ENCODE measurements at regions not wholly inside any gene's neighbourhood (a gene's known extent, or its start where the extent isn't known, plus 50 kb on each side); places are given as distances from the start of the nearest gene placed in this dataset.
"Not testable (repeated sequence)": the region's sequence is repeated elsewhere in the genome, so short reads cannot be mapped to it uniquely, and the experiment has no call there.

DNA sequence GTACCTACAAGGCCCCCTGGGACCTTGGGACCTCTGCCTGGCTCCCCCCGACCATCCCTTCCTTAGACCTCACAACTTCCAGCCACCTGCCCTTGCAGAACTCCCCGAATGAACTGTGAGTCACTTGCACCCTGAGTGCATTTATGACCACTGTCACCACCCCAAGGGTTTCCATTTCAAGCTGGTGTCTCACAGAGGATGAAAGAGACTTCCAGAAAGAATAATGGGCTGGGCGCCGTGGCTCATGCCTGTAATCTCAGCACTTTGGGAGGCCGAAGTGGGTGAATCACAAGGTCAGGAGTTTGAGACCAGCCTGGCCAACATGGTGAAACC is 124.5 kb upstream of the CIBAR2 start:
- H3K27ac Mint-ChIP-seq: no peak overlapping the region
- CTCF ChIA-PET: interaction anchor here (0.7 to 1.3 kb wide), 3 partner anchors 8 to 17 kb away, joined by 3 read pairs; no protein-coding TSS in a partner anchor
- peaks cover 10% of the 10 kb centered on the region for H3K4me1 Mint-ChIP-seq (ENCODE audit: low read depth)
- H3K4me3 Mint-ChIP-seq: no peak overlapping the region
- no peaks in the 10 kb centered on the region for H3K36me3 Mint-ChIP-seq (ENCODE audit: low read depth)
- H3K9me3 Mint-ChIP-seq (ENCODE audit: insufficient read depth): no peaks in the 10 kb centered on the region
- H3K27me3 Mint-ChIP-seq (ENCODE audit: low read depth): peaks cover 18% of the 10 kb centered on the region
- POLR2A ChIA-PET: no interaction called here
- ATAC-seq (no peak), DNase-seq (no peak)

DNA sequence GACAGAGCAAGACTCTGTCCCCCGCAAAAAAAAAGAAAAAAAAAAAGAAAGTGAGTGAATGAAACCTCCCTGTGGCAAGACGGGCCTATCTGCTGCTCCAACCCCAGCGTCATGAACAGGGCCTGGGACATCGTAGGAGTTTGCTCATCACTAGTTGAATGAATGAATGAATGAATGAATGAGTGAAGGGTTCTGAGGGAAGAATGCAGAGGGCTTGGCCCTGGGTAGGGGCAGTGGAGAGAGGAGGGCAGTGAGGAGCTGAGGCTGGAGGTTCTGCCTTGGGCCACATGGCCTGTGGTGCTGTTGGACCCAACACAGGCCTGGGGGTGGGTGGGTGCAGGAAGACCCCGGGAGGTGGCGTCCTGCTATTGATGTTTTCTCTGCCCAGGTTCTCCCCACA is 125.5 kb upstream of the CIBAR2 start:
- peaks cover 18% of the 10 kb centered on the region for H3K27me3 Mint-ChIP-seq (ENCODE audit: low read depth)
- DNase-seq (no peak), ATAC-seq (no peak)
- H3K9me3 Mint-ChIP-seq (ENCODE audit: insufficient read depth): no peaks in the 10 kb centered on the region
- H3K4me3 Mint-ChIP-seq: no peak overlapping the region
- H3K36me3 Mint-ChIP-seq (ENCODE audit: low read depth): no peaks in the 10 kb centered on the region
- peaks cover 10% of the 10 kb centered on the region for H3K4me1 Mint-ChIP-seq (ENCODE audit: low read depth)
- CTCF ChIA-PET: interaction anchor here (0.7 kb wide), 1 partner anchor 15 kb away, joined by 3 read pairs; no protein-coding TSS in a partner anchor
- POLR2A ChIA-PET: no interaction called here
- no peak overlapping the region for H3K27ac Mint-ChIP-seq

DNA sequence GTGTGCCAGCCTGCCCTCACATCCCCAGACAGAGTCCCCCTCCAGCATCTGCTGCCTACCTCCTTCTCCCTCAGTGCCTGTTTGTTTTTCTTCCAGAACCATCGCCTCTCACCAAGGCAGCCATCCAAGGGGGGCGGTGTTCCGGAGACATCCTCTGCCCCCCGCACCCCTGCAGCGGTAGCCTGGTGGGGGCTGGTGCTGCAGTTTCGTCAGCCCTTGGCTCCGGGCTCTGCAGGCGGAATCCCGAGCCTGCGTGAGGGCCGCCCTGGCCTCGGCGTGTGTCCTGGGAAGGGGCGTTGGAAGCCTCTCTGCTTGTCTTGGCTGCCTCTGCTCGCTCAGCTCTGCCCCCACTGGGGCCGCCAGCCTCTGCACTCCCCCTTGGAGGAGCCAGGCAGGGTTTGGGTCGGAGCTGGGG is 126.0 kb upstream of the CIBAR2 start:
- H3K4me3 Mint-ChIP-seq: no peak overlapping the region
- peaks cover 18% of the 10 kb centered on the region for H3K27me3 Mint-ChIP-seq (ENCODE audit: low read depth)
- CTCF ChIA-PET: interaction anchor here (0.7 kb wide), 2 partner anchors 14 to 318 kb away, joined by 3 read pairs; no protein-coding TSS in a partner anchor
- ATAC-seq (no peak), DNase-seq (no peak)
- POLR2A ChIA-PET: no interaction called here
- H3K27ac Mint-ChIP-seq: no peak overlapping the region
- no peaks in the 10 kb centered on the region for H3K36me3 Mint-ChIP-seq (ENCODE audit: low read depth)
- H3K9me3 Mint-ChIP-seq (ENCODE audit: insufficient read depth): no peaks in the 10 kb centered on the region
- H3K4me1 Mint-ChIP-seq (ENCODE audit: low read depth): peaks cover 10% of the 10 kb centered on the region

DNA sequence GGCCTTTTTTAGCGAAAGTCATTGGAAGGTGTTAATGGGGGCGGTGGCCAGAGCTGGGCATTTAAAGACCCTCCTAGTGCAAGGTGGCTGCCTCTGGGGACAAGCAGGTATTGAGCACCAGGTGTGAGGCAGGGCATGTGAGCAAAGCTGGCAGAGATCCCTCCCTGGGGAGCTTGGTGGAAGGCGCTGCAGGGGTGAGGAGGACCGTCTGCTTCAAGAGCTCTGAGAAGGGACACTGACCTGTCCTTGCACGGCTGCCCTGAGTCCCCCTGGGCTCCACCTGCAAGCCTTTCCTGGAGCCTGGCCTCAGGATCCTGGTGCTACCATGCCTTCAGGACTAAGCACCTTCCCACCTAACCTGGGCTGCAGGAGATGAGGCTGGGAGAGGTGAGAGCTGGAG is 127.0 kb upstream of the CIBAR2 start:
- Mint-ChIP-seq H3K27me3 (ENCODE audit: low read depth) (peaks cover 14% of the 10 kb centered on the region), H3K27ac (no peak overlapping the region), H3K4me1 (ENCODE audit: low read depth) (peaks cover 10% of the 10 kb centered on the region), H3K4me3 (no peak overlapping the region), H3K36me3 (ENCODE audit: low read depth) (no peaks in the 10 kb centered on the region), H3K9me3 (ENCODE audit: insufficient read depth) (no peaks in the 10 kb centered on the region)
- DNase-seq (no peak), ATAC-seq (no peak)
- ChIA-PET CTCF (interaction anchor here (1.0 kb wide), 1 partner anchor 45 kb away, joined by 3 read pairs; no protein-coding TSS in a partner anchor), POLR2A (no interaction called here)

DNA sequence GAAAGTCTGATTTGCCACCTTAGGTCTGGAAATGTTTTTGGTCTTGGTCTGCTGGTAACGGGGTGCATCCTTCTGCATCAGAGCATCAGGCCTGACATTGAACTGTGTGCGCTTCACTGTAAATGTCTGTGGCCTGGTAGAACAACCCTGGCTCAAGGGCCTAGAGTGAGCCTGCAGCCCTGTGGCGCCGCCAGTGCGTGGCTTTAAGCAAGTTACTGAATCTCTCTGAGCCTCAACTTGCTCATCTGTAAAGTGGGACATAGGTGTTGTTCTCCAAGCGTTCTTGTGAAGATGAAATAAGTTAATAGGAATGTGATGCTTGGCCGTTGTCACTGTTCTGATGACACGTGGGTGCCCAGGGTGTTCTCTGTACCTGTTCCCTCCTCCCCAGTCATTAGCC is 127.6 kb upstream of the CIBAR2 start:
- no peaks in the 10 kb centered on the region for H3K36me3 Mint-ChIP-seq (ENCODE audit: low read depth)
- ATAC-seq (no peak), DNase-seq (no peak)
- POLR2A ChIA-PET: no interaction called here
- peaks cover 11% of the 10 kb centered on the region for H3K27me3 Mint-ChIP-seq (ENCODE audit: low read depth)
- CTCF ChIA-PET: interaction anchor here (1.0 kb wide), 1 partner anchor 44 kb away, joined by 3 read pairs; no protein-coding TSS in a partner anchor
- no peak overlapping the region for H3K27ac Mint-ChIP-seq
- H3K9me3 Mint-ChIP-seq (ENCODE audit: insufficient read depth): no peaks in the 10 kb centered on the region
- no peak overlapping the region for H3K4me3 Mint-ChIP-seq
- H3K4me1 Mint-ChIP-seq (ENCODE audit: low read depth): peaks cover 10% of the 10 kb centered on the region

DNA sequence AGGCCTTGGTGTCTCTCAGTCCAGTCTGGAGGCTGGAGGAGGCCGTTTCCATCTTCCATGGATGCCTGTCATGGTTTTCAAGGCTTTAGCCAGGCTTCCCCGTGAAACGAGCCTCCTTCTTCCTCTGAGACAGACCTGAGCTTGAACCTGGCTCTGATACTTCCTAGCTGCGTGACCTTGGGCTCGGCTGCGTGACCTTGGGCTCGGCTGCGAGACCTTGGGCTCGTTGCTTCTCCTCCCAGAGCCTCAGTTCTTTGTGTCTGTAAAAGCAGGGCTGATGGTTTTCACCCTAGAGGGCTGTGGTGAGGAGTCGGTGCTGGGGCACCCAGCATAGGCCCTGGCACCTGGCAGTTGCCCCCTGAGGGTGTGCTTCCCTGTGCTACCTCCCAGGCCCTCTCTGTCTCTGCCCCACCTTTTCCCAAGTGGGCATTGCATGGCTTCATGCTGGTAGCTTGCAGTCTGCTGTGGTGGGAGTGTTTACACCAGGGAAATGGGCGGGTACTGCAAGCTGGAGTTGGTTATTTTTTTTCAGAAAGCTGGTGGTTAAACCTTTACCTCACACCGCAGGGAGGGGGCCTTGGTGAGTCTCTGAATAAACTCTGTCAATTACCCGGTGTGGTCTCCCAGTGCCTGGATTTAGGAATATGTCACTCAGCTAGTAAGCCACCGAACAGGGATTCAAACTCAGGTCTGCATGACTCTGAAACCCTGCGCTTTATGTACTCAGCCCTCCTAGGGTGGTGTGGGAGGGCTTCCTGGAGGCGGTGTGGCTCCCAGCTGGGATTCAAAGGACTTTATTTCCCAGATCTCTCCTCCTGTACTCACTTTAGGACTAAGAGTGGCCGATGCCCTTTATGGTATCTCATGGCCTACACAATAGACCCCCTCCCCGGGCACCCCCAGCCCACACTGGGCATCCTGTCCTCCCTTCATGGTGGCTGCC is 129.0 kb upstream of the CIBAR2 start:
- DNase-seq (peak; percentile 44), ATAC-seq (no peak)
- H3K9me3 Mint-ChIP-seq (ENCODE audit: insufficient read depth): no peaks in the 10 kb centered on the region
- H3K4me3 Mint-ChIP-seq: no peak overlapping the region
- no peaks in the 10 kb centered on the region for H3K36me3 Mint-ChIP-seq (ENCODE audit: low read depth)
- ChIA-PET POLR2A (interaction anchor here (0.8 kb wide), 1 partner anchor 44 kb away, joined by 3 read pairs; no protein-coding TSS in a partner anchor), CTCF (interaction anchor here (1.5 to 1.7 kb wide), 2 partner anchors 12 to 127 kb away, joined by 6 to 10 read pairs; no protein-coding TSS in a partner anchor)
- H3K27me3 Mint-ChIP-seq (ENCODE audit: low read depth): peaks cover 12% of the 10 kb centered on the region
- H3K27ac Mint-ChIP-seq: no peak overlapping the region
- peaks cover 12% of the 10 kb centered on the region for H3K4me1 Mint-ChIP-seq (ENCODE audit: low read depth)

DNA sequence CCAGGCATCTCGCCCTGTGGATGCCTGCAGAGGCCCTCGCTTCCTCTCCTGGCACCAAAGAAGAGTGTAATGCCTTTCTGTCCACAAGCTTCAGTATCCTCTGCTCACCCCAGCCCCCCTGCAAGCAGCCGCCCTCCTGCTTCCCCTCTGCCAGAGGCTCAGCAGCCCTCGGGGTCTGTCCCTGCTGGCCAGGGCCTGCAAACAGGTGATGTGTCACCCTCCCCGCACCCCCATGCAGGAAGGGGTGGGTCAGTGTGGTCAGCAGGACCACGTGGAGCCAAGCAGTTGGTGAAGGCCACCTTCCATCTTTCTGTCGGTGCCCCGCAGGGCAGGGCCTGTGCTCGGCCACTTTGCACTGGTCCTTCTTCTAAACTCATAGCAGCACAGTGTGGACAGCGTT is 129.9 kb upstream of the CIBAR2 start:
- DNase-seq (no peak), ATAC-seq (no peak)
- H3K4me1 Mint-ChIP-seq (ENCODE audit: low read depth): peaks cover 10% of the 10 kb centered on the region
- ChIA-PET POLR2A (interaction anchor here (0.8 kb wide), 1 partner anchor 45 kb away, joined by 3 read pairs; no protein-coding TSS in a partner anchor), CTCF (no interaction called here)
- peaks cover 10% of the 10 kb centered on the region for H3K27me3 Mint-ChIP-seq (ENCODE audit: low read depth)
- no peak overlapping the region for H3K4me3 Mint-ChIP-seq
- H3K36me3 Mint-ChIP-seq (ENCODE audit: low read depth): no peaks in the 10 kb centered on the region
- no peak overlapping the region for H3K27ac Mint-ChIP-seq
- no peaks in the 10 kb centered on the region for H3K9me3 Mint-ChIP-seq (ENCODE audit: insufficient read depth)

DNA sequence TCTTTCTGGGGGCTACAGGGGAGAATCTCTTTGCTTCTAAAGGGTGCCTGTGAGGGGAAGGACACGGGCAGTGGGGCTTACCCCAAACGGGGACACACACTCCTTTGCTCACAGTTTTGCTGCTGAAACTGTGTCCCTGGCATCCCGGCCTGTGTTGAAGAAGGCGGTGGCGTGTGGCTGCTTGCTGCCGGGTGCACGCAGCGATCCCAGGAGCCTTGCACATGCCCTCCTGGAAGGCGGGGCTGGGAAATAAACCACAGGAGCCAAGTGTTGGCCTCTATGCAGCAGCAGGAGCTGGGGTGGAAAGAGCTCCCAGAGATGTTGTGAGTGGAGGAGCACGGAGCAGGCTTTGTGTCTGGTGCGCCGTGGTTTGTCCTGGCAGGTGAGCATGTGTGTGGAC is 131.0 kb upstream of the CIBAR2 start:
- Mint-ChIP-seq H3K4me3 (no peak overlapping the region), H3K36me3 (ENCODE audit: low read depth) (no peaks in the 10 kb centered on the region), H3K27ac (no peak overlapping the region), H3K27me3 (ENCODE audit: low read depth) (peaks cover 6% of the 10 kb centered on the region), H3K4me1 (ENCODE audit: low read depth) (peaks cover 10% of the 10 kb centered on the region), H3K9me3 (ENCODE audit: insufficient read depth) (no peaks in the 10 kb centered on the region)
- POLR2A ChIA-PET: no interaction called here
- DNase-seq (no peak), ATAC-seq (no peak)
- CTCF ChIA-PET: interaction anchor here (1.1 kb wide), 1 partner anchor 10 kb away, joined by 6 read pairs; no protein-coding TSS in a partner anchor

DNA sequence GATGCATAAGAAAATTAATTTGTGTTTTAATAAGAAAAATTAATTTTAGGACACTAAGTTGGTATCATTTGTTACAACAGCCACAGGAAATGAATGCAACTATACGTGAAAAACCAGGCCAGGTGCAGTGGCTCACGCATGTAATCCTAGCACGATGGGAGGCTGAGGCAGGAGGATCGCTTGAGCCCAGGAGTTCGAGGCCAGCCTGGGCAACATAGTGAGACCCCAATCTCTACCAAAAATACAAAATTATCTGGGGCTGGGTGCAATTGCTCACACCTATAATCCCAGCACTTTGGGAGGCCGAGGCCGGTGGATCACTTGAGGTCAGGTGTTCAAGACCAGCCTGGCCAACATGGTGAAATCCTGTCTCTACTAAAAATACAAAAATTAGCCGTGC is 132.2 kb upstream of the CIBAR2 start:
- H3K4me3 Mint-ChIP-seq; H3K9me3 Mint-ChIP-seq (ENCODE audit: insufficient read depth); H3K4me1 Mint-ChIP-seq (ENCODE audit: low read depth); ATAC-seq; H3K27ac Mint-ChIP-seq; H3K36me3 Mint-ChIP-seq (ENCODE audit: low read depth); DNase-seq; H3K27me3 Mint-ChIP-seq (ENCODE audit: low read depth); POLR2A ChIA-PET: not testable (repeated sequence)
- CTCF ChIA-PET: interaction anchor here (1.0 to 1.7 kb wide), 4 partner anchors 12 to 165 kb away, joined by 3 to 10 read pairs (median 3); no protein-coding TSS in a partner anchor

DNA sequence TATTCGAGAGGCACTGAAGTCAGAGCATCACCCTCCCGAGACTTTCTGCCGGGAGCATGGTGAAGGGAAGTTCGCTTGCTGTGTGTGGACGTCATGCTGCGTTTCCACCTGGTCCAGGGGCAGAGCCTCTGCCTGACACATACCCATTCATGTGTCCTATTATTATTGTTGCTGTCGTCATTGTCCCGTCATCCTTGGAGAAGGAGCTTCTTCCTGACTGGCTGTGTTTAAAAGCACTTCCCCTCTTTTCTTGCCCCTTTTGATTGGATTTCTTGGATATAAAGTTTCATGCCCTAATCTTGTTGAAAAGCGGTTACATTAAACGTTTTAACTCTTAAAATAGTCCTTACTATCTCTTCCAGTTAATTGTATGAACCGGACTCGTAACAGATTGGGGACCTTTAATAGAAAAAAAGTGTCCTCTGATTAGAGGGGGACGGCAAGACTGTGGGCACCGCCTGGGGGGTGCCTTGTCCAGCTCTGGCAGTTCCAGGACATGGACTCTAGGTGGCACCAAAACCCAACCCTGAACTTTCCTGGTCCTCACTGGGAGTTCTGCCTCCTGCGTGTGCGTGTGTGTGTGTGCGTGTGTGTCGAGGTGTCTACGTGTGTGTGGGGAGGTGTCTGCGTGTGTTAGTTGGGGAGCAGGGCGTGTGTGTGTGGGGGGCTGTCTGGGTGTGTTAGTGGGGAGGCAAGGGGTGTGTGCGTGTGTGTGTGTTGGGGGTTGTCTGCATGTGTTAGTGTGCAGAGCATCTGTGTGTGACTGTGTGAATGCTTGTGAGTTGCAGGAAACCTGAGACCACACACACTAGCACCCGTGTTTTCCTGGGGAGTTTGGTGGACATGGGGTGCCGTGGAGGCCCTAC is 133.3 kb upstream of the CIBAR2 start:
- ChIA-PET CTCF (interaction anchor here (0.7 to 1.7 kb wide), 13 partner anchors 8 to 371 kb away, joined by 3 to 10 read pairs (median 3); partner anchors contain the start of gene CIBAR2), POLR2A (interaction anchor here (0.5 kb wide), 1 partner anchor 1013 kb away, joined by 3 read pairs; no protein-coding TSS in a partner anchor)
- Mint-ChIP-seq H3K9me3 (ENCODE audit: insufficient read depth) (no peaks in the 10 kb centered on the region), H3K27ac (peak overlapping the region; percentile 16), H3K36me3 (ENCODE audit: low read depth) (no peaks in the 10 kb centered on the region), H3K27me3 (ENCODE audit: low read depth) (peaks cover 6% of the 10 kb centered on the region), H3K4me1 (ENCODE audit: low read depth) (peaks cover 10% of the 10 kb centered on the region), H3K4me3 (no peak overlapping the region)
- ATAC-seq: peak; percentile 67
- DNase-seq: peak; percentile 70

DNA sequence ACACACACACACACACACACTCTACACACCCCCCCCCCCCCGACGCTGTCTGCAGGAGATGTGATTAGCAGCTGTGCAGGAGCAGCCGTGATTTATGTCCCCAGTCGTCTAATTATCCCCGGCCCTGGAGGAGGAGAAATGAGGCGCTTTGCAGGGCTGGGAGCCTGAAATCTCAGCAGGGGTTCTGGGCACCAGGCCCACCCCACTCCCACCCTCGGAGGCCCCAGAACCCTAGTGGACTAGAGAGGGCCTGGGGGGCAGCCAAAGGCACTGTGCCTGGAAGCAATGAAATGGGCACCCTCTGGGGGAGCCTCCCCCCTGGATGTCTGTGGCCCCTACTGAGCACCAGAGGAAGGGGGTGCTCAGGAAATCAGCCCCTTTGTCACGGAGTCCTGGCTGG is 134.2 kb upstream of the CIBAR2 start:
- Mint-ChIP-seq H3K27me3 (ENCODE audit: low read depth) (peaks cover 6% of the 10 kb centered on the region), H3K4me3 (no peak overlapping the region), H3K9me3 (ENCODE audit: insufficient read depth) (no peaks in the 10 kb centered on the region), H3K4me1 (ENCODE audit: low read depth) (peaks cover 4% of the 10 kb centered on the region), H3K27ac (no peak overlapping the region), H3K36me3 (ENCODE audit: low read depth) (no peaks in the 10 kb centered on the region)
- ATAC-seq (no peak), DNase-seq (no peak)
- ChIA-PET POLR2A (no interaction called here), CTCF (no interaction called here)
